ENCODE measurements at regions not wholly inside any gene's neighbourhood (a gene's known extent, or its start where the extent isn't known, plus 50 kb on each side); places are given as distances from the start of the nearest gene placed in this dataset.

- TF ChIP-seq EGR1 (IDR thresholded peaks at IDR 0.05) = no peak
Measured at GRCh38 chr9:25472681-25473080, 205.6 kb downstream of the TUSC1 start.

- TF ChIP-seq CREB1 (IDR thresholded peaks at IDR 0.05; ENCODE audit: low read depth) (no peak), REST (IDR thresholded peaks at IDR 0.05; ENCODE audit: low read depth) (no peak), YY1 (IDR thresholded peaks at IDR 0.05; ENCODE audit: low read depth) (no peak), TAF1 (IDR thresholded peaks at IDR 0.05; ENCODE audit: low read depth) (no peak), RAD21 (IDR thresholded peaks at IDR 0.05; ENCODE audit: low read depth) (no peak), CEBPB (IDR thresholded peaks at IDR 0.05) (no peak), NFIC (IDR thresholded peaks at IDR 0.05) (no peak), USF1 (IDR thresholded peaks at IDR 0.05) (no peak), MAX (IDR thresholded peaks at IDR 0.05) (no peak), TCF12 (IDR thresholded peaks at IDR 0.05; ENCODE audit: low read depth) (no peak), EGR1 (IDR thresholded peaks at IDR 0.05) (no peak), FOXM1 (IDR thresholded peaks at IDR 0.05; ENCODE audit: borderline replicate concordance, low read depth) (no peak), ZBTB7A (IDR thresholded peaks at IDR 0.05; ENCODE audit: low read depth) (no peak), TEAD4 (IDR thresholded peaks at IDR 0.05) (no peak)
Measured at GRCh38 chr9:25472085-25472607, 206.1 kb downstream of the TUSC1 start.

GRCh38 chr9:25461416-25461815 lies 216.8 kb downstream of the TUSC1 start:
- TF ChIP-seq RAD21 (IDR thresholded peaks at IDR 0.05; ENCODE audit: low read depth) = no peak
- TF ChIP-seq MAX (IDR thresholded peaks at IDR 0.05) = no peak

GRCh38 chr9:25453875-25454274 lies 224.4 kb downstream of the TUSC1 start:
- TF ChIP-seq CEBPB (IDR thresholded peaks at IDR 0.05) (no peak), MAX (IDR thresholded peaks at IDR 0.05) (no peak), TCF12 (IDR thresholded peaks at IDR 0.05; ENCODE audit: low read depth) (no peak), ZBTB7A (IDR thresholded peaks at IDR 0.05; ENCODE audit: low read depth) (no peak), YY1 (IDR thresholded peaks at IDR 0.05; ENCODE audit: low read depth) (no peak), TEAD4 (IDR thresholded peaks at IDR 0.05) (no peak), FOXM1 (IDR thresholded peaks at IDR 0.05; ENCODE audit: borderline replicate concordance, low read depth) (no peak), EP300 (IDR thresholded peaks at IDR 0.05; ENCODE audit: borderline replicate concordance) (no peak), USF1 (IDR thresholded peaks at IDR 0.05) (no peak), TAF1 (IDR thresholded peaks at IDR 0.05; ENCODE audit: low read depth) (no peak), CREB1 (IDR thresholded peaks at IDR 0.05; ENCODE audit: low read depth) (no peak), EGR1 (IDR thresholded peaks at IDR 0.05) (no peak)

GRCh38 chr9:25449503-25449902 lies 228.7 kb downstream of the TUSC1 start:
- TF ChIP-seq USF1 (IDR thresholded peaks at IDR 0.05) (no peak), RAD21 (IDR thresholded peaks at IDR 0.05; ENCODE audit: low read depth) (no peak), NFIC (IDR thresholded peaks at IDR 0.05) (no peak), REST (IDR thresholded peaks at IDR 0.05; ENCODE audit: low read depth) (no peak), TCF12 (IDR thresholded peaks at IDR 0.05; ENCODE audit: low read depth) (no peak), FOXM1 (IDR thresholded peaks at IDR 0.05; ENCODE audit: borderline replicate concordance, low read depth) (no peak), EGR1 (IDR thresholded peaks at IDR 0.05) (no peak), TEAD4 (IDR thresholded peaks at IDR 0.05) (no peak), MAX (IDR thresholded peaks at IDR 0.05) (no peak), ZBTB7A (IDR thresholded peaks at IDR 0.05; ENCODE audit: low read depth) (no peak), TAF1 (IDR thresholded peaks at IDR 0.05; ENCODE audit: low read depth) (no peak), YY1 (IDR thresholded peaks at IDR 0.05; ENCODE audit: low read depth) (no peak), CREB1 (IDR thresholded peaks at IDR 0.05; ENCODE audit: low read depth) (no peak), EP300 (IDR thresholded peaks at IDR 0.05; ENCODE audit: borderline replicate concordance) (no peak), CEBPB (IDR thresholded peaks at IDR 0.05) (no peak)
